ENCODE measurements at regions not wholly inside any gene's neighbourhood (a gene's known extent, or its start where the extent isn't known, plus 50 kb on each side); places are given as distances from the start of the nearest gene placed in this dataset.

GRCh38 chr2:195368249-195369217, 288.5 kb upstream of the SLC39A10 start:
- intact Hi-C loops (cut with DNase I) = no loop called here
- DNase-seq = no peak
- H3K4me3 ChIP-seq (ENCODE audit: low read length in 2 of 2) = no peak overlapping the region

GRCh38 chr2:195367809-195368208, 289.2 kb upstream of the SLC39A10 start:
- DNase-seq (no peak), ATAC-seq (ENCODE audit: low FRiP score) (no peak)
- H3K27me3 ChIP-seq (ENCODE audit: control insufficient read depth in 1 of 2, insufficient read depth in 2 of 2, low read length in 1 of 2) = no peaks in the 10 kb centered on the region
- H3K4me3 ChIP-seq (ENCODE audit: low read length in 2 of 2) = no peak overlapping the region
- H3K36me3 ChIP-seq (ENCODE audit: control insufficient read depth in 1 of 2, insufficient read depth in 2 of 2, low read length in 1 of 2) = no peaks in the 10 kb centered on the region
- H3K9me3 ChIP-seq (ENCODE audit: control insufficient read depth, low read length) = no peaks in the 10 kb centered on the region
- no peaks in the 10 kb centered on the region for H3K4me1 ChIP-seq (ENCODE audit: control insufficient read depth in 1 of 2, insufficient read depth in 2 of 2, low read length in 2 of 2)
- 63 to 65% methylated on average over 2 of the region's 2 CpGs for WGBS, 2 donors
- no peak overlapping the region for H3K27ac ChIP-seq (ENCODE audit: low read depth in 1 of 2, low read length in 2 of 2)
- intact Hi-C loops (cut with DNase I) = no loop called here

More at GRCh38 chr2:195368249-195369217, 288.5 kb upstream of the SLC39A10 start:
- Histone ChIP-seq H3K9me3 (ENCODE audit: control insufficient read depth, low read length) (no peaks in the 10 kb centered on the region), H3K27me3 (ENCODE audit: control insufficient read depth in 1 of 2, insufficient read depth in 2 of 2, low read length in 1 of 2) (no peaks in the 10 kb centered on the region), H3K27ac (ENCODE audit: low read depth in 1 of 2, low read length in 2 of 2) (no peak overlapping the region), H3K4me1 (ENCODE audit: control insufficient read depth in 1 of 2, insufficient read depth in 2 of 2, low read length in 2 of 2) (no peaks in the 10 kb centered on the region), H3K36me3 (ENCODE audit: control insufficient read depth in 1 of 2, insufficient read depth in 2 of 2, low read length in 1 of 2) (no peaks in the 10 kb centered on the region)
- 75 to 81% methylated on average over 6 of the region's 6 CpGs for WGBS, 2 donors
- no peak for ATAC-seq (ENCODE audit: low FRiP score)

- Histone ChIP-seq H3K4me1 (ENCODE audit: control insufficient read depth in 1 of 2, insufficient read depth in 2 of 2, low read length in 2 of 2) (no peaks in the 10 kb centered on the region), H3K36me3 (ENCODE audit: control insufficient read depth in 1 of 2, insufficient read depth in 2 of 2, low read length in 1 of 2) (no peaks in the 10 kb centered on the region), H3K27me3 (ENCODE audit: control insufficient read depth in 1 of 2, insufficient read depth in 2 of 2, low read length in 1 of 2) (no peaks in the 10 kb centered on the region), H3K4me3 (ENCODE audit: low read length in 2 of 2) (no peak overlapping the region), H3K9me3 (ENCODE audit: control insufficient read depth, low read length) (no peaks in the 10 kb centered on the region), H3K27ac (ENCODE audit: low read depth in 1 of 2, low read length in 2 of 2) (no peak overlapping the region)
- ATAC-seq (ENCODE audit: low FRiP score) (no peak), DNase-seq (no peak)
- WGBS, 2 donors = 54% methylated on average over 5 of the region's 5 CpGs
- intact Hi-C loops (cut with DNase I) = no loop called here
Measured at GRCh38 chr2:195364015-195364965, 292.7 kb upstream of the SLC39A10 start.

GRCh38 chr2:195363496-195363895, 293.5 kb upstream of the SLC39A10 start:
- no peak for ATAC-seq (ENCODE audit: low FRiP score)
- H3K4me3 ChIP-seq (ENCODE audit: low read length in 2 of 2) = no peak overlapping the region
- no peak overlapping the region for H3K27ac ChIP-seq (ENCODE audit: low read depth in 1 of 2, low read length in 2 of 2)
- no peak for DNase-seq
- no peaks in the 10 kb centered on the region for H3K27me3 ChIP-seq (ENCODE audit: control insufficient read depth in 1 of 2, insufficient read depth in 2 of 2, low read length in 1 of 2)
- WGBS, 2 donors = 81 to 84% methylated on average over 1 of the region's 1 CpG
- no peaks in the 10 kb centered on the region for H3K36me3 ChIP-seq (ENCODE audit: control insufficient read depth in 1 of 2, insufficient read depth in 2 of 2, low read length in 1 of 2)
- H3K4me1 ChIP-seq (ENCODE audit: control insufficient read depth in 1 of 2, insufficient read depth in 2 of 2, low read length in 2 of 2) = no peaks in the 10 kb centered on the region
- H3K9me3 ChIP-seq (ENCODE audit: control insufficient read depth, low read length) = no peaks in the 10 kb centered on the region
- intact Hi-C loops (cut with DNase I) = no loop called here

GRCh38 chr2:195360242-195360641, 296.8 kb upstream of the SLC39A10 start:
- Histone ChIP-seq H3K27me3 (ENCODE audit: control insufficient read depth in 1 of 2, insufficient read depth in 2 of 2, low read length in 1 of 2) (no peaks in the 10 kb centered on the region), H3K4me3 (ENCODE audit: low read length in 2 of 2) (no peak overlapping the region), H3K27ac (ENCODE audit: low read depth in 1 of 2, low read length in 2 of 2) (no peak overlapping the region), H3K9me3 (ENCODE audit: control insufficient read depth, low read length) (peaks cover 4% of the 10 kb centered on the region), H3K4me1 (ENCODE audit: control insufficient read depth in 1 of 2, insufficient read depth in 2 of 2, low read length in 2 of 2) (no peaks in the 10 kb centered on the region), H3K36me3 (ENCODE audit: control insufficient read depth in 1 of 2, insufficient read depth in 2 of 2, low read length in 1 of 2) (no peaks in the 10 kb centered on the region)
- ATAC-seq (ENCODE audit: low FRiP score) (no peak), DNase-seq (no peak)
- WGBS, 2 donors = 32 to 40% methylated on average over 1 of the region's 1 CpG
- intact Hi-C loops (cut with DNase I) = no loop called here

- Histone ChIP-seq H3K36me3 (ENCODE audit: control insufficient read depth in 1 of 2, insufficient read depth in 2 of 2, low read length in 1 of 2) (no peaks in the 10 kb centered on the region), H3K27ac (ENCODE audit: low read depth in 1 of 2, low read length in 2 of 2) (no peak overlapping the region), H3K27me3 (ENCODE audit: control insufficient read depth in 1 of 2, insufficient read depth in 2 of 2, low read length in 1 of 2) (no peaks in the 10 kb centered on the region), H3K4me1 (ENCODE audit: control insufficient read depth in 1 of 2, insufficient read depth in 2 of 2, low read length in 2 of 2) (no peaks in the 10 kb centered on the region), H3K4me3 (ENCODE audit: low read length in 2 of 2) (no peak overlapping the region), H3K9me3 (ENCODE audit: control insufficient read depth, low read length) (peaks cover 4% of the 10 kb centered on the region)
- no peak for ATAC-seq (ENCODE audit: low FRiP score)
- intact Hi-C loops (cut with DNase I) = no loop called here
- DNase-seq = no peak
- 44 to 54% methylated on average over 7 of the region's 7 CpGs for WGBS, 2 donors
Measured at GRCh38 chr2:195359043-195359735, 297.8 kb upstream of the SLC39A10 start.

- no peaks in the 10 kb centered on the region for H3K27me3 ChIP-seq (ENCODE audit: control insufficient read depth in 1 of 2, insufficient read depth in 2 of 2, low read length in 1 of 2)
- H3K27ac ChIP-seq (ENCODE audit: low read depth in 1 of 2, low read length in 2 of 2) = no peak overlapping the region
- intact Hi-C loops (cut with DNase I) = no loop called here
- 77 to 92% methylated on average over 4 of the region's 4 CpGs for WGBS, 2 donors
- peaks cover 4% of the 10 kb centered on the region for H3K9me3 ChIP-seq (ENCODE audit: control insufficient read depth, low read length)
- no peaks in the 10 kb centered on the region for H3K36me3 ChIP-seq (ENCODE audit: control insufficient read depth in 1 of 2, insufficient read depth in 2 of 2, low read length in 1 of 2)
- ATAC-seq (ENCODE audit: low FRiP score) = no peak
- no peak for DNase-seq
- no peak overlapping the region for H3K4me3 ChIP-seq (ENCODE audit: low read length in 2 of 2)
- H3K4me1 ChIP-seq (ENCODE audit: control insufficient read depth in 1 of 2, insufficient read depth in 2 of 2, low read length in 2 of 2) = no peaks in the 10 kb centered on the region
Measured at GRCh38 chr2:195356920-195357440, 300.0 kb upstream of the SLC39A10 start.

- H3K9me3 ChIP-seq (ENCODE audit: control insufficient read depth, low read length) = peaks cover 4% of the 10 kb centered on the region
- ATAC-seq (ENCODE audit: low FRiP score) = no peak
- H3K36me3 ChIP-seq (ENCODE audit: control insufficient read depth in 1 of 2, insufficient read depth in 2 of 2, low read length in 1 of 2) = no peaks in the 10 kb centered on the region
- WGBS, 2 donors = 5 to 7% methylated on average over 1 of the region's 1 CpG
- no peaks in the 10 kb centered on the region for H3K4me1 ChIP-seq (ENCODE audit: control insufficient read depth in 1 of 2, insufficient read depth in 2 of 2, low read length in 2 of 2)
- H3K4me3 ChIP-seq (ENCODE audit: low read length in 2 of 2) = no peak overlapping the region
- intact Hi-C loops (cut with DNase I) = no loop called here
- H3K27ac ChIP-seq (ENCODE audit: low read depth in 1 of 2, low read length in 2 of 2) = no peak overlapping the region
- no peak for DNase-seq
- H3K27me3 ChIP-seq (ENCODE audit: control insufficient read depth in 1 of 2, insufficient read depth in 2 of 2, low read length in 1 of 2) = no peaks in the 10 kb centered on the region
Measured at GRCh38 chr2:195356026-195356425, 301.0 kb upstream of the SLC39A10 start.

All from aorta (tissue), 5 donors.